Tibial artery (tissue), 4 donors: ENCODE measurements at regions not wholly inside any gene's neighbourhood (a gene's known extent, or its start where the extent isn't known, plus 50 kb on each side); places are given as distances from the start of the nearest gene placed in this dataset.

Source experiments
- DNase-seq, 2 donors: peaks; one replicate each; pipeline ENCODE4 v3.0.0-alpha.2; 2019
- H3K27ac ChIP-seq, 2 donors: fragments of 200-600 bp; sonication (generic) in 1 of 2; 1 replicate in 1 of 2; 2 replicates in 1 of 2; pipeline ENCODE4 v1.5.1; 2018 to 2019; ENCODE audit warnings: mild to moderate bottlenecking in 1 of 2
- H3K27me3 ChIP-seq, 2 donors: fragments of 200-600 bp; sonication (generic) in 1 of 2; one replicate each; pipeline versions ENCODE4 v1.5.1 to v1.6.0; 2016 to 2019
- H3K36me3 ChIP-seq, 3 donors: fragments of 200-600 bp; sonication (generic) in 2 of 3; one replicate each; pipeline ENCODE4 v1.5.1; 2016 to 2019; ENCODE audit warnings: mild to moderate bottlenecking in 2 of 3
- H3K4me1 ChIP-seq, 4 donors: fragments of 200-600 bp; sonication (generic) in 2 of 4; 1 replicate in 3 of 4; 2 replicates in 1 of 4; pipeline ENCODE4 v1.5.1; 2016 to 2019
- H3K4me3 ChIP-seq, 2 donors: fragments of 200-600 bp; sonication (generic) in 1 of 2; 1 replicate in 1 of 2; 2 replicates in 1 of 2; pipeline ENCODE4 v1.5.1; 2018 to 2019; ENCODE audit warnings: mild to moderate bottlenecking in 2 of 2
- H3K9me3 ChIP-seq, 3 donors: fragments of 200-600 bp; sonication (generic) in 1 of 3; one replicate each; pipeline ENCODE4 v1.5.1; 2016 to 2019
- CTCF ChIP-seq, 2 experiments: fragments of 200-600 bp in 1 of 2; fragments of 450-650 bp in 1 of 2; IDR thresholded peaks; one replicate each; pipeline ENCODE4 v1.5.1; 2017 to 2019; ENCODE audit warnings: antibody characterized with exemption in 2 of 2, mild to moderate bottlenecking in 1 of 2, moderate library complexity in 1 of 2
- intact Hi-C: fragments of 100-400 bp; cut with DNase I; formaldehyde crosslinking; loops from one replicate; pipeline ENCODE4 v1.15.0; 2023; ENCODE audit warnings: low total_unique reads

- intact Hi-C loops, result no loop called here
- H3K36me3 ChIP-seq, result no peaks in the 10 kb centered on the region
- H3K4me3 ChIP-seq, result no peak overlapping the region
- DNase-seq, result no peak
- H3K9me3 ChIP-seq, result no peaks in the 10 kb centered on the region
- no peaks in the 10 kb centered on the region for H3K4me1 ChIP-seq
- no peak for TF ChIP-seq CTCF (IDR thresholded peaks at IDR 0.05)
- H3K27me3 ChIP-seq, result peaks cover 0 to 24% of the 10 kb centered on the region in 2 donors
- H3K27ac ChIP-seq, result no peak overlapping the region
Observed at GRCh38 chr2:239485622-239486021, 84.8 kb upstream of the HDAC4 start.

DNA sequence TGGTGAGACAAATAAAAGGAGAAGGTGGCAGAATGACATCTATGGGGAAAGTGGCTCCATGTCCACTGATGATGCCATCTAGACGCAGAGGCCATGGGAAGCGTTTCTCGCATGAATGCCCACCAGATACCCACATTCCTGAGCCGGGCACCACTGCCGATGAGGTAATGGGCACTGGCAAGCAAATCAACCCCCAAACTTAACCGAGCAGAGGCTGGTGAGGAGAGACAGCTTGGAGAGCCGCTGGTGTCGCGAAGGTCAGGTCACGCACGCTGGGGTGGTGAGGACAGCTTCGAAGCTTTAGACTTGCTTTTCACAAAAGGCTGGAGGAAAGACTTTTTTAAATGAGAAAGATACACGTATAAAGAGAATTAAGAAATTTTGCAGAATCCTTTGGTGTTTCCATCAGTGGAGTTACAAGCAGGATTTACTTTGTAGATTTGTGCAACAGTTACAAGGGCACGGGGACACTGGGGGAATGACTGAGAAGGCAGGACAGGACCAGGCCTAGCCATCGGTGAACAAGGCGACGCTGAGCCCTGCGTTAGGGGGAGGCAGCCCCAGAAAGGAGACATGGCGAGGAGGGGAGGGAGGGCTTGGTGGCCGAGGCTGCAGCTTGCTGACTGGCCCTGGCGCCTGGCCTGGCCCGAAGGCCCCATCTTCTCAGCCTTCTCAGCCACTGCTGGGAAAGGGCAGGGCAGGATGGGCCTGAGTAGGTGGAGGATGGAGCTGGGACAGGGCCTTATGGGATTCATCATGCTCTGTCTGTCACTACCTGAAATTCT, 83.9 kb upstream of the HDAC4 start:
- no peaks in the 10 kb centered on the region for H3K36me3 ChIP-seq
- no peak for TF ChIP-seq CTCF (IDR thresholded peaks at IDR 0.05)
- H3K4me1 ChIP-seq, result no peaks in the 10 kb centered on the region
- H3K27me3 ChIP-seq, result peaks cover 0 to 26% of the 10 kb centered on the region in 2 donors
- intact Hi-C loops, result no loop called here
- H3K4me3 ChIP-seq, result no peak overlapping the region
- no peaks in the 10 kb centered on the region for H3K9me3 ChIP-seq
- DNase-seq, result no peak
- H3K27ac ChIP-seq, result no peak overlapping the region

GRCh38 chr2:239482778-239483712, 82.2 kb upstream of the HDAC4 start:
- DNase-seq, result no peak
- H3K4me1 ChIP-seq, result no peaks in the 10 kb centered on the region
- peaks cover 0 to 24% of the 10 kb centered on the region in 2 donors for H3K27me3 ChIP-seq
- H3K27ac ChIP-seq, result no peak overlapping the region
- no peak overlapping the region for H3K4me3 ChIP-seq
- H3K36me3 ChIP-seq, result no peaks in the 10 kb centered on the region
- no peak for TF ChIP-seq CTCF (IDR thresholded peaks at IDR 0.05)
- intact Hi-C loops, result no loop called here
- no peaks in the 10 kb centered on the region for H3K9me3 ChIP-seq

- DNase-seq, result no peak
- intact Hi-C loops, result no loop called here
- Histone ChIP-seq H3K9me3 (no peaks in the 10 kb centered on the region), H3K4me3 (no peak overlapping the region), H3K4me1 (no peaks in the 10 kb centered on the region), H3K36me3 (no peaks in the 10 kb centered on the region), H3K27ac (no peak overlapping the region), H3K27me3 (peaks cover 0 to 21% of the 10 kb centered on the region in 2 donors)
- no peak for TF ChIP-seq CTCF (IDR thresholded peaks at IDR 0.05)
Observed at GRCh38 chr2:239479471-239479870, 78.7 kb upstream of the HDAC4 start.

GRCh38 chr2:239477591-239477990, 76.8 kb upstream of the HDAC4 start:
- Histone ChIP-seq H3K36me3 (no peaks in the 10 kb centered on the region), H3K27me3 (peaks cover 0 to 6% of the 10 kb centered on the region in 2 donors), H3K4me3 (no peak overlapping the region), H3K27ac (no peak overlapping the region), H3K4me1 (no peaks in the 10 kb centered on the region), H3K9me3 (no peaks in the 10 kb centered on the region)
- no peak for TF ChIP-seq CTCF (IDR thresholded peaks at IDR 0.05)
- intact Hi-C loops, result no loop called here
- DNase-seq, result no peak
